GM04503 (cell line): ENCODE measurements at regions not wholly inside any gene's neighbourhood (a gene's known extent, or its start where the extent isn't known, plus 50 kb on each side); places are given as distances from the start of the nearest gene placed in this dataset.
A peak's percentile ranks its signal among the peaks of the same experiment; 100 is the strongest.
"Not testable (repeated sequence)": the region's sequence is repeated elsewhere in the genome, so short reads cannot be mapped to it uniquely, and the experiment has no call there.

Experiments used
- DNase-seq: peaks from one replicate; pipeline ENCODE4 v3.0.0-alpha.2; 2012; ENCODE audit warnings: low read depth

GRCh38 chr3:150328654-150329040 is 79.5 kb upstream of the TSC22D2 start:
- DNase-seq, result no peak

- DNase-seq, result no peak
These were observed 80.1 kb upstream of the TSC22D2 start for GRCh38 chr3:150327678-150328653.

- DNase-seq, result no peak
These were observed 83.3 kb upstream of the TSC22D2 start for GRCh38 chr3:150324788-150325187.

- no peak for DNase-seq
These were observed 83.9 kb upstream of the TSC22D2 start for GRCh38 chr3:150324245-150324644.

- no peak for DNase-seq
These were observed 84.3 kb upstream of the TSC22D2 start for GRCh38 chr3:150323770-150324169.

- DNase-seq, result not testable (repeated sequence)
These were observed 85.0 kb upstream of the TSC22D2 start for GRCh38 chr3:150323091-150323490.

GRCh38 chr3:150320971-150321370 is 87.1 kb upstream of the TSC22D2 start:
- DNase-seq, result not testable (repeated sequence)

GRCh38 chr3:150319900-150320299 is 88.2 kb upstream of the TSC22D2 start:
- DNase-seq, result peak; percentile 88

GRCh38 chr3:150317469-150317868 is 90.6 kb upstream of the TSC22D2 start:
- DNase-seq, result no peak

- no peak for DNase-seq
These were observed 92.4 kb upstream of the TSC22D2 start for GRCh38 chr3:150315721-150316120.

- no peak for DNase-seq
These were observed 93.7 kb upstream of the TSC22D2 start for GRCh38 chr3:150314248-150315004.

GRCh38 chr3:150312018-150312657 is 96.0 kb upstream of the TSC22D2 start:
- no peak for DNase-seq

GRCh38 chr3:150311156-150311555 is 96.9 kb upstream of the TSC22D2 start:
- DNase-seq, result no peak

GRCh38 chr3:150309557-150309956 is 98.5 kb upstream of the TSC22D2 start:
- DNase-seq, result peak; percentile 64

- no peak for DNase-seq
These were observed 98.9 kb upstream of the TSC22D2 start for GRCh38 chr3:150309257-150309542.

- no peak for DNase-seq
These were observed 99.4 kb upstream of the TSC22D2 start for GRCh38 chr3:150308481-150309256.

GRCh38 chr3:150308037-150308319 is 100.1 kb upstream of the TSC22D2 start:
- no peak for DNase-seq

GRCh38 chr3:150307311-150308036 is 100.6 kb upstream of the TSC22D2 start:
- DNase-seq, result no peak

GRCh38 chr3:150306906-150307305 is 101.2 kb upstream of the TSC22D2 start:
- DNase-seq, result no peak

GRCh38 chr3:150306083-150306482 is 102.0 kb upstream of the TSC22D2 start:
- no peak for DNase-seq

- DNase-seq, result no peak
These were observed 104.3 kb upstream of the TSC22D2 start for GRCh38 chr3:150303768-150304167.

- DNase-seq, result no peak
These were observed 105.9 kb upstream of the TSC22D2 start for GRCh38 chr3:150302246-150302645.
